Activated CD4-positive, alpha-beta T cell treated with anti-CD3 and anti-CD28 coated beads, Interleukin-2, amount 10 ng/mL, durations not matched to agents 24 days and 14 days (primary cell): ENCODE measurements at regions not wholly inside any gene's neighbourhood (a gene's known extent, or its start where the extent isn't known, plus 50 kb on each side); places are given as distances from the start of the nearest gene placed in this dataset.

Experiments
- DNase-seq: peaks from one replicate; pipeline ENCODE4 v3.0.0; 2022
- H3K27ac Mint-ChIP-seq: one replicate; pipeline ENCODE4 v1.8.0; 2022; ENCODE audit warnings: mild to moderate bottlenecking, mixed read lengths
- H3K27me3 Mint-ChIP-seq: one replicate; pipeline ENCODE4 v1.8.0; 2022; ENCODE audit warnings: mixed read lengths
- H3K36me3 Mint-ChIP-seq: one replicate; pipeline ENCODE4 v1.8.0; 2022; ENCODE audit warnings: low read depth, mild to moderate bottlenecking, mixed read lengths
- H3K4me1 Mint-ChIP-seq: one replicate; pipeline ENCODE4 v1.8.0; 2021; ENCODE audit warnings: mixed read lengths
- H3K4me3 Mint-ChIP-seq: one replicate; pipeline ENCODE4 v1.8.0; 2022; ENCODE audit warnings: mild to moderate bottlenecking, moderate library complexity, mixed read lengths
- H3K9me3 Mint-ChIP-seq: one replicate; pipeline ENCODE4 v1.8.0; 2021; ENCODE audit warnings: mixed read lengths
- intact Hi-C: fragments of 100-400 bp; cut with micrococcal nuclease; formaldehyde crosslinking; loops from one replicate; pipeline ENCODE4 v1.15.1; 2023

GRCh38 chr2:138928374-138929021 is 148.3 kb upstream of the NXPH2 start:
- Mint-ChIP-seq H3K9me3 (no peaks in the 10 kb centered on the region), H3K27me3 (no peaks in the 10 kb centered on the region), H3K4me1 (no peaks in the 10 kb centered on the region), H3K27ac (no peak overlapping the region), H3K36me3 (no peaks in the 10 kb centered on the region), H3K4me3 (no peak overlapping the region)
- no peak for DNase-seq
- intact Hi-C loops = no loop called here

- H3K4me1 Mint-ChIP-seq = no peaks in the 10 kb centered on the region
- no peaks in the 10 kb centered on the region for H3K36me3 Mint-ChIP-seq
- H3K27me3 Mint-ChIP-seq = no peaks in the 10 kb centered on the region
- no peak overlapping the region for H3K27ac Mint-ChIP-seq
- no peaks in the 10 kb centered on the region for H3K9me3 Mint-ChIP-seq
- DNase-seq = no peak
- H3K4me3 Mint-ChIP-seq = no peak overlapping the region
- intact Hi-C loops = no loop called here
These were observed 142.9 kb upstream of the NXPH2 start for GRCh38 chr2:138922973-138923563.

DNA sequence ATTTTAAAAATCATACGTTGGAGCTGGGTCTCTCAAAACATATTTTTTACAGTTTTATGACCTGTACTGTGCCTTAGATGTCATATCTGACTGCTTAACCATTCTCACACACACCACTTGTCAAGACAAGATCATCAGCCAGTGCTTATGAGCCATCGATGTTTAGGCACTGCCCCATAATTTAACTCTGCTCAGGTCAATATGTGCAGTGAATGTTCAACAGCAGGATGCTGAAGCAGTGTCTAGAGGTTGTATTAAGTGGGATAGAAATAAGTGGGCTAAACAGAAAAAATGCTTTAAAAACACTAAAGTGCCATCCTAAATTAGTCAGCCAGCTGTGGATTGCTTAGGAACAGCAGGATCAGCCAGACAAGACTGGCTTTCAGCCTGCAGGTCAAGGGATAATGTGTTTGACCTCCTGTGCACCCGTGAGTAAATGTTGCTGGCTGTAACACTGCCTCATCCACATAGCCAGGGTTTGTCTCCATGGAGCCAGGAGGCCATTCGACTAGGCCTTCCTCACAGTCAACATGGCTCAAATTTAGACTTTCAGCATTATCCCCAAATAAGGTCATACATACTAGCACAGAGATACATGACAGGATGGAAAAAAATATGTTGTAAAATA is 139.0 kb upstream of the NXPH2 start:
- no peaks in the 10 kb centered on the region for H3K9me3 Mint-ChIP-seq
- no peak overlapping the region for H3K27ac Mint-ChIP-seq
- intact Hi-C loops = no loop called here
- no peaks in the 10 kb centered on the region for H3K27me3 Mint-ChIP-seq
- H3K4me3 Mint-ChIP-seq = no peak overlapping the region
- H3K4me1 Mint-ChIP-seq = no peaks in the 10 kb centered on the region
- DNase-seq = peak; percentile 16
- no peaks in the 10 kb centered on the region for H3K36me3 Mint-ChIP-seq

DNA sequence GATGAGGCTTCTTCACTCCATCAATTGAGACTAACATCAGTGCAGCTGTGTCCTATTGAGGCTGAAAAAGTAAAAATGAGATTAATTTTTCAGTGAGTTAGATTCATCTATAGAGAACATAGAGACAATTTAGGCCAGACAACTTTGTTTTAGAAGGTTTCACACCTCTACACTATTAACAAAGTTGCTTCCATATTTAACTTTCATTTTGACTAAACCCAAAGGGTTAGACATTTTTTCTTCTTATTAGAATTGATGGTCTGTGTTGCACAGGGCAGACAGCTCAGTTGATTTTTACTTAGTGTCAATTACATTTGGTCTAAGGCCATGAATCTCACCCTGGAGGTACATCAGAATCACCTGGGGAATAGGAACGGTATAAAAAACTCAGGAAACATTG is 130.2 kb upstream of the NXPH2 start:
- Mint-ChIP-seq H3K36me3 (no peaks in the 10 kb centered on the region), H3K9me3 (no peaks in the 10 kb centered on the region), H3K4me3 (no peak overlapping the region), H3K27ac (no peak overlapping the region), H3K27me3 (no peaks in the 10 kb centered on the region), H3K4me1 (no peaks in the 10 kb centered on the region)
- intact Hi-C loops = no loop called here
- no peak for DNase-seq

DNA sequence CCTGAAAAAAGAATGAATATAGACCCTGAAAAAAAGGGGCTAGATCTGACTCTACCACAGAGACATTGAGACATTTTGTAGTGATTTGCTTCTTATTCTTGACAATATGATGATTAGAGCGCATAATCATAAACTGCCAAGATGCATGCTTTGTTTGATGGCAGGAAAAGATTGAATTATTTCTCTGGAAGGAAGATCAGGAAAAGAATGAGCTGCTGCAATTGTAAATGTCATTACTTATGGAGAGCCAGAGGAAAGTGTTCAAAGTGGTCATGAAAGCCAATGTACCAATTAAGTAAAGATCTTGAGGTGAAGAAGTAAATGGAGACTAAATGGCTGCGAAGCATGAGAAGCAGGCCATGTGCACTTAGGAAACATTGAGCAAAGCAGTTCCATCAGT is 126.4 kb upstream of the NXPH2 start:
- no peaks in the 10 kb centered on the region for H3K9me3 Mint-ChIP-seq

DNA sequence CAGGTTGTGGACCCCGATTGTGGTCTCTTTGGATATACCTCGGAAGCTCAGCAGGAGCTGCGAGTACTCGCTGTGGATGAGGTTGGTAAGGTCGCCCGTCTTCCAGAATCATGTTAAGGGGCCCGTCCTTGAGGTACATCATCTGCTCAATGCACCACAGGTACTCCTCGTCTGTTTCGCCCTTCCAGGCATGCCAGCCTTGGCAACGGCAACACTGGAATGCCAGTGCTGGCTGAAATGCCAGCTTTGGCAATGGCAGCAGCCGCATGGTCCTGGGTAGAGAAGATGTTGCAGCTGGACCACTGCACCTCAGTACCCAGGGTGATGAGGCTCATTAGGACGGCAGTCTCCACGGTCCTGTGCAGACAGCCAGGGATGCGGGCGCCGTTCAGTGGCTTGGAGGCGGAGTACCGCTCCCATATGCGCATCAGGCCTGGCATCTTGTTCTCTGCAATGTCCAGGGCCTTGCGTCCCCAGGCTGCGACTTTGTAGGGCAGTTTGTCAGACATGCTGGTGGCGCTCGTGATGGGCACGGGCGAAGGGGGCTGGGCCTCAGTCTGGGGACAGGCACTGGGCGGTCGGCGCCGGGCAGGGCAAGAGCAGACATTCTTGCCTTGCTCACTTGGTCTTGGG is 122.2 kb upstream of the NXPH2 start:
- no peak overlapping the region for H3K4me3 Mint-ChIP-seq
- peak; percentile 41 for DNase-seq
- intact Hi-C loops = no loop called here
- no peaks in the 10 kb centered on the region for H3K27me3 Mint-ChIP-seq
- H3K27ac Mint-ChIP-seq = no peak overlapping the region
- no peaks in the 10 kb centered on the region for H3K36me3 Mint-ChIP-seq
- H3K9me3 Mint-ChIP-seq = no peaks in the 10 kb centered on the region
- H3K4me1 Mint-ChIP-seq = no peaks in the 10 kb centered on the region

More for the DNA sequence above, 126.4 kb upstream of the NXPH2 start:
- H3K4me1 Mint-ChIP-seq = no peaks in the 10 kb centered on the region
- intact Hi-C loops = no loop called here
- peak; percentile 2 for DNase-seq
- no peaks in the 10 kb centered on the region for H3K36me3 Mint-ChIP-seq
- no peaks in the 10 kb centered on the region for H3K27me3 Mint-ChIP-seq
- H3K27ac Mint-ChIP-seq = no peak overlapping the region
- H3K4me3 Mint-ChIP-seq = no peak overlapping the region

DNA sequence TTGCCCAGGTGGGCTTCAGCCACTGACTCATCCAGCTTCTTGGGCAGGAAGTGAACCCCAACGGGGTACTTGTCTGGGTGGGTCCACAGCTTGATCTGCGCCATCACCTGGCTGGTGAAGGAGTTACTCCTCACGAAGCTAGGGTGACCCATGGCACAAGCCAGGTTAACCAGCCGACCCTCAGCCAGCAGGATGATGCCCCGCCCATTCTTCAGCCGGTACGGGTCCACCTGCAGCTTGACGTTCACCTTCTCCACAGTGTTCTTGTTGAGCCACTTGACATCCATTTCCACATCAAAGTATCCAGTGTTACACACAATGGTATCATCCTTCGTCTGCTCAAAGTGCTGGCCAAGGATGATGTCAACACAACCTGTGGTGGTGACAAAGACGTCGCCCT is 121.3 kb upstream of the NXPH2 start:
- H3K36me3 Mint-ChIP-seq = no peaks in the 10 kb centered on the region
- DNase-seq = no peak
- H3K4me3 Mint-ChIP-seq = no peak overlapping the region
- intact Hi-C loops = no loop called here
- H3K27ac Mint-ChIP-seq = no peak overlapping the region
- no peaks in the 10 kb centered on the region for H3K4me1 Mint-ChIP-seq
- no peaks in the 10 kb centered on the region for H3K27me3 Mint-ChIP-seq
- H3K9me3 Mint-ChIP-seq = no peaks in the 10 kb centered on the region

- intact Hi-C loops = no loop called here
- no peaks in the 10 kb centered on the region for H3K36me3 Mint-ChIP-seq
- H3K9me3 Mint-ChIP-seq = no peaks in the 10 kb centered on the region
- H3K27ac Mint-ChIP-seq = no peak overlapping the region
- no peak overlapping the region for H3K4me3 Mint-ChIP-seq
- no peaks in the 10 kb centered on the region for H3K27me3 Mint-ChIP-seq
- no peak for DNase-seq
- H3K4me1 Mint-ChIP-seq = no peaks in the 10 kb centered on the region
These were observed 118.7 kb upstream of the NXPH2 start for GRCh38 chr2:138898855-138899254.

DNA sequence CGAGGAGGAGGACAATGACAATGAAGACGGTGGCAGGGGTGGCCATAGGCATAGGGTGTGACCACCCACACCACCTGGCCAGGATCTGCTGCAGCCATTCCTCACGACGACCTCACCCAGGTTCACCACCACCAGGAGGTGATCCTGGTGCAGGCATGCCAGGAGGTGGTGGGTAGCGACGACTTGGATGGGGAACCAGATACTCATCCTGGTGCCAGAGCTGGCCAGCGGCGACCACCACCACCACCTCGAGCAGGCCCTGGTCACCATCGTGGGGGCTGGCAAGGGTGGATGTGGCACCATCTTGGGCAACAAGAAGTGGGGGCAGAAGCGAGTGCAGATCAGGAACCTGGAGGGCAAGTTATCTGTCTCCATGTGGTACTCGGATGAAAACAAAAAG is 117.1 kb upstream of the NXPH2 start:
- no peaks in the 10 kb centered on the region for H3K9me3 Mint-ChIP-seq
- H3K27ac Mint-ChIP-seq = no peak overlapping the region
- no peak overlapping the region for H3K4me3 Mint-ChIP-seq
- no peak for DNase-seq
- H3K27me3 Mint-ChIP-seq = no peaks in the 10 kb centered on the region
- H3K4me1 Mint-ChIP-seq = no peaks in the 10 kb centered on the region
- intact Hi-C loops = no loop called here
- no peaks in the 10 kb centered on the region for H3K36me3 Mint-ChIP-seq

- no peak overlapping the region for H3K4me3 Mint-ChIP-seq
- DNase-seq = no peak
- H3K4me1 Mint-ChIP-seq = no peaks in the 10 kb centered on the region
- intact Hi-C loops = no loop called here
- H3K27me3 Mint-ChIP-seq = no peaks in the 10 kb centered on the region
- no peak overlapping the region for H3K27ac Mint-ChIP-seq
- no peaks in the 10 kb centered on the region for H3K9me3 Mint-ChIP-seq
- H3K36me3 Mint-ChIP-seq = no peaks in the 10 kb centered on the region
These were observed 113.6 kb upstream of the NXPH2 start for GRCh38 chr2:138893746-138894145.

GRCh38 chr2:138881126-138881525 is 100.9 kb upstream of the NXPH2 start:
- no peaks in the 10 kb centered on the region for H3K27me3 Mint-ChIP-seq
- no peaks in the 10 kb centered on the region for H3K4me1 Mint-ChIP-seq

GRCh38 chr2:138879931-138880330 is 99.7 kb upstream of the NXPH2 start:
- H3K4me3 Mint-ChIP-seq = no peak overlapping the region

More at GRCh38 chr2:138881126-138881525, 100.9 kb upstream of the NXPH2 start:
- H3K27ac Mint-ChIP-seq = no peak overlapping the region
- intact Hi-C loops = no loop called here
- H3K36me3 Mint-ChIP-seq = no peaks in the 10 kb centered on the region
- DNase-seq = no peak
- no peaks in the 10 kb centered on the region for H3K9me3 Mint-ChIP-seq
- no peak overlapping the region for H3K4me3 Mint-ChIP-seq

GRCh38 chr2:138877421-138877820 is 97.2 kb upstream of the NXPH2 start:
- intact Hi-C loops = no loop called here
- Mint-ChIP-seq H3K27ac (no peak overlapping the region), H3K4me3 (no peak overlapping the region), H3K27me3 (no peaks in the 10 kb centered on the region), H3K36me3 (no peaks in the 10 kb centered on the region), H3K9me3 (no peaks in the 10 kb centered on the region), H3K4me1 (no peaks in the 10 kb centered on the region)
- DNase-seq = no peak

More at GRCh38 chr2:138879931-138880330, 99.7 kb upstream of the NXPH2 start:
- no peaks in the 10 kb centered on the region for H3K4me1 Mint-ChIP-seq
- intact Hi-C loops = no loop called here
- no peaks in the 10 kb centered on the region for H3K36me3 Mint-ChIP-seq
- no peaks in the 10 kb centered on the region for H3K27me3 Mint-ChIP-seq
- H3K9me3 Mint-ChIP-seq = no peaks in the 10 kb centered on the region
- no peak overlapping the region for H3K27ac Mint-ChIP-seq
- DNase-seq = no peak

GRCh38 chr2:138874251-138874650 is 94.1 kb upstream of the NXPH2 start:
- Mint-ChIP-seq H3K27ac (no peak overlapping the region), H3K27me3 (no peaks in the 10 kb centered on the region), H3K9me3 (no peaks in the 10 kb centered on the region), H3K4me1 (no peaks in the 10 kb centered on the region), H3K4me3 (no peak overlapping the region), H3K36me3 (no peaks in the 10 kb centered on the region)
- DNase-seq = no peak
- intact Hi-C loops = no loop called here
